Keratinocyte (primary cell): ENCODE measurements at regions not wholly inside any gene's neighbourhood (a gene's known extent, or its start where the extent isn't known, plus 50 kb on each side); places are given as distances from the start of the nearest gene placed in this dataset.

Source experiments
- EZH2 ChIP-seq: IDR thresholded peaks from one replicate; pipeline ENCODE4 v1.6.1; 2012; ENCODE audit warnings: inconsistent platforms, mild to moderate bottlenecking, low read length, moderate library complexity
- TF ChIP-seq, protein P1 (sequence below), 3 experiments: IDR thresholded peaks in 1 of 3; conservative IDR thresholded peaks in 1 of 3; optimal IDR thresholded peaks in 1 of 3; 2 replicates in 2 of 3; 3 replicates in 1 of 3; pipeline versions ENCODE3 to v1.5.1; 2011; ENCODE audit warnings: low read length in 3 of 3, mild to moderate bottlenecking in 3 of 3, moderate library complexity in 2 of 3, control low read depth in 1 of 3, inconsistent platforms in 1 of 3; ENCODE audit not compliant: insufficient read depth in 2 of 3; ENCODE audit errors: extremely low read depth in 1 of 3

DNA sequence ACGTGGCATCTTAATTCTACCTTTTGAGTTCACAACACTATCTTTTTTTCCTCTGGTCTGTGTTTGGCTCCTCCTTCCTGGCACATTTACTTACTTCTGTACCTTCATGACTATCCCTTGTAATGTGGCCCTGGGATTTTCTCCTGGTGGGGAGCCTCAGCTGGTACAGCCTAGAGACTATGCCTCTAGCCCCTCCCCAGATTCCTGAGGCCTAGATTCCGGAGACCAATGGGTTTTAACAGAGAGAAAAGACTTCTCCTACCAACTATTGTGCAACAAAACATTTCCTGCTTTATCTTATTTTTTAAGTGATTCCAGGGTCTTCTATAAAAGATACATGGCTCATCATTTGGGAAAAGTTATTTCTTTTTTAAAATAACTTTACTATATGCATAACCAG, 216.2 kb upstream of the KRR1 start:
- TF ChIP-seq, protein P1, sequence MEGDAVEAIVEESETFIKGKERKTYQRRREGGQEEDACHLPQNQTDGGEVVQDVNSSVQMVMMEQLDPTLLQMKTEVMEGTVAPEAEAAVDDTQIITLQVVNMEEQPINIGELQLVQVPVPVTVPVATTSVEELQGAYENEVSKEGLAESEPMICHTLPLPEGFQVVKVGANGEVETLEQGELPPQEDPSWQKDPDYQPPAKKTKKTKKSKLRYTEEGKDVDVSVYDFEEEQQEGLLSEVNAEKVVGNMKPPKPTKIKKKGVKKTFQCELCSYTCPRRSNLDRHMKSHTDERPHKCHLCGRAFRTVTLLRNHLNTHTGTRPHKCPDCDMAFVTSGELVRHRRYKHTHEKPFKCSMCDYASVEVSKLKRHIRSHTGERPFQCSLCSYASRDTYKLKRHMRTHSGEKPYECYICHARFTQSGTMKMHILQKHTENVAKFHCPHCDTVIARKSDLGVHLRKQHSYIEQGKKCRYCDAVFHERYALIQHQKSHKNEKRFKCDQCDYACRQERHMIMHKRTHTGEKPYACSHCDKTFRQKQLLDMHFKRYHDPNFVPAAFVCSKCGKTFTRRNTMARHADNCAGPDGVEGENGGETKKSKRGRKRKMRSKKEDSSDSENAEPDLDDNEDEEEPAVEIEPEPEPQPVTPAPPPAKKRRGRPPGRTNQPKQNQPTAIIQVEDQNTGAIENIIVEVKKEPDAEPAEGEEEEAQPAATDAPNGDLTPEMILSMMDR (optimal IDR thresholded peaks at IDR 0.05 in 1 of 3, IDR thresholded peaks at IDR 0.05 in 1 of 3, conservative IDR thresholded peaks at IDR 0.05 in 1 of 3; ENCODE audit: extremely low read depth in 1 of 3, insufficient read depth in 2 of 3, low read length in 3 of 3): no peak
- no peak for TF ChIP-seq EZH2
